IMR-90 (cell line): ENCODE measurements at regions not wholly inside any gene's neighbourhood (a gene's known extent, or its start where the extent isn't known, plus 50 kb on each side); places are given as distances from the start of the nearest gene placed in this dataset.
"Not testable (repeated sequence)": the region's sequence is repeated elsewhere in the genome, so short reads cannot be mapped to it uniquely, and the experiment has no call there.

Source experiments
- ELK1 ChIP-seq: fragments of 150-350 bp; IDR thresholded peaks from 2 replicates; pipeline ENCODE4 v1.6.1; 2016; ENCODE audit warnings: low read depth, mild to moderate bottlenecking, low read length, moderate library complexity, borderline replicate concordance
- MAFK ChIP-seq: IDR thresholded peaks from 2 replicates; pipeline ENCODE4 v1.6.1; 2012; ENCODE audit warnings: low read depth, low read length, improper control_type of control experiment
- NFE2L2 ChIP-seq: fragments of 150-350 bp; IDR thresholded peaks from 2 replicates; pipeline ENCODE4 v1.6.1; 2016; ENCODE audit warnings: low read depth, mild to moderate bottlenecking, low read length
- POLR2A ChIP-seq: IDR thresholded peaks from 2 replicates; pipeline ENCODE4 v1.6.1; 2012; ENCODE audit warnings: mild to moderate bottlenecking, low read depth, low read length
- RAD21 ChIP-seq: IDR thresholded peaks from 2 replicates; pipeline ENCODE4 v1.6.1; 2012; ENCODE audit warnings: low read length, improper control_type of control experiment
- RFX5 ChIP-seq: IDR thresholded peaks from 2 replicates; pipeline ENCODE4 v1.8.0; 2012; ENCODE audit warnings: low read depth, mild to moderate bottlenecking, low read length, moderate library complexity
- TF ChIP-seq, protein P1 (sequence below): conservative IDR thresholded peaks from 2 replicates; pipeline ENCODE4 v1.5.1; 2012; ENCODE audit warnings: mild to moderate bottlenecking, low read depth, low read length, improper control_type of control experiment

- TF ChIP-seq, protein P1, sequence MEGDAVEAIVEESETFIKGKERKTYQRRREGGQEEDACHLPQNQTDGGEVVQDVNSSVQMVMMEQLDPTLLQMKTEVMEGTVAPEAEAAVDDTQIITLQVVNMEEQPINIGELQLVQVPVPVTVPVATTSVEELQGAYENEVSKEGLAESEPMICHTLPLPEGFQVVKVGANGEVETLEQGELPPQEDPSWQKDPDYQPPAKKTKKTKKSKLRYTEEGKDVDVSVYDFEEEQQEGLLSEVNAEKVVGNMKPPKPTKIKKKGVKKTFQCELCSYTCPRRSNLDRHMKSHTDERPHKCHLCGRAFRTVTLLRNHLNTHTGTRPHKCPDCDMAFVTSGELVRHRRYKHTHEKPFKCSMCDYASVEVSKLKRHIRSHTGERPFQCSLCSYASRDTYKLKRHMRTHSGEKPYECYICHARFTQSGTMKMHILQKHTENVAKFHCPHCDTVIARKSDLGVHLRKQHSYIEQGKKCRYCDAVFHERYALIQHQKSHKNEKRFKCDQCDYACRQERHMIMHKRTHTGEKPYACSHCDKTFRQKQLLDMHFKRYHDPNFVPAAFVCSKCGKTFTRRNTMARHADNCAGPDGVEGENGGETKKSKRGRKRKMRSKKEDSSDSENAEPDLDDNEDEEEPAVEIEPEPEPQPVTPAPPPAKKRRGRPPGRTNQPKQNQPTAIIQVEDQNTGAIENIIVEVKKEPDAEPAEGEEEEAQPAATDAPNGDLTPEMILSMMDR: not testable (repeated sequence)
- not testable (repeated sequence) for TF ChIP-seq RAD21, POLR2A, MAFK, NFE2L2, ELK1, RFX5
Measured at GRCh38 chr5:124103056-124103455, 591.1 kb downstream of the CSNK1G3 start.
